ENCODE measurements at regions not wholly inside any gene's neighbourhood (a gene's known extent, or its start where the extent isn't known, plus 50 kb on each side); places are given as distances from the start of the nearest gene placed in this dataset.
A peak's percentile ranks its signal among the peaks of the same experiment; 100 is the strongest.

GRCh38 chr4:184329659-184330400 lies 112.2 kb upstream of the ENPP6 start:
- peak; percentile 48; the same call in 1 of the 2 replicates for TF ChIP-seq POLR2A (IDR thresholded peaks at IDR 0.05; ENCODE audit: low read depth, low read length)
- TF ChIP-seq POLR2AphosphoS5 (IDR thresholded peaks at IDR 0.05; ENCODE audit: low read depth, low read length) = no peak; the same call in 1 of the 2 replicates
- peak; percentile 87 for TF ChIP-seq SPI1 (IDR thresholded peaks at IDR 0.05; ENCODE audit: low read depth, low read length)
- TF ChIP-seq PAX5 (IDR thresholded peaks at IDR 0.05; ENCODE audit: insufficient read depth, low read length, severe bottlenecking) = no peak
- TF ChIP-seq TAF1 (IDR thresholded peaks at IDR 0.05; ENCODE audit: low read depth, low read length) = no peak
- TF ChIP-seq POU2F2 (IDR thresholded peaks at IDR 0.05; ENCODE audit: low read depth, low read length) = peak; percentile 85

Data from GM12891 (cell line).